Pancreas (tissue), 10 donors: ENCODE measurements at regions not wholly inside any gene's neighbourhood (a gene's known extent, or its start where the extent isn't known, plus 50 kb on each side); places are given as distances from the start of the nearest gene placed in this dataset.

ENCODE experiments used
- ATAC-seq, 4 donors: fragments of 200-7000 bp; cut with Tn5 transposase; one replicate each; pipeline versions ENCODE4 v1.8.0 to v1.9.1; 2020; ENCODE audit warnings: mild to moderate bottlenecking in 4 of 4, moderate library complexity in 4 of 4
- DNase-seq, 6 donors: peaks; one replicate each; pipeline ENCODE4 v3.0.0-alpha.2; 2020
- FAIRE-seq: peaks from 2 replicates; lab custom pipeline; 2012; peaks lifted over from hg19 to GRCh38; lab: Jason Lieb, UNC
- H3K27ac ChIP-seq, 4 donors: fragments of 200-600 bp; sonication (generic); 1 replicate in 3 of 4; 2 replicates in 1 of 4; pipeline versions ENCODE4 v1.5.0 to v1.8.0; 2020
- H3K27me3 ChIP-seq, 4 donors: fragments of 200-600 bp; one replicate each; pipeline ENCODE4 v1.8.0; 2021
- H3K36me3 ChIP-seq, 3 donors: fragments of 200-600 bp; sonication (generic) in 1 of 3; one replicate each; pipeline versions ENCODE4 v1.5.0 to v1.8.0; 2020 to 2021
- H3K4me1 ChIP-seq, 3 donors: fragments of 200-600 bp; one replicate each; pipeline ENCODE4 v1.8.0; 2021
- H3K4me3 ChIP-seq, 4 donors: fragments of 200-600 bp; sonication (generic) in 2 of 4; one replicate each; pipeline versions ENCODE4 v1.5.0 to v1.8.0; 2020 to 2021
- H3K9me3 ChIP-seq, 4 donors: fragments of 200-600 bp; one replicate each; pipeline ENCODE4 v1.8.0; 2021
- whole genome bisulfite sequencing, 2 donors: extraction: QIAGEN DNeasy Blood & Tissue Kit; methylation state at CpG; one replicate each; pipeline ENCODE4 v1.1.7; 2013; 5-methylcytosine and 5-hydroxymethylcytosine counted together
- intact Hi-C, 3 donors: fragments of 100-400 bp; cut with DNase I; formaldehyde crosslinking; loops; one replicate each; pipeline versions ENCODE4 v1.11.1 to v1.14.2; 2022
- TF ChIP-seq, protein P1 (sequence below), 4 donors: fragments of 200-600 bp; sonication (generic) in 3 of 4; IDR thresholded peaks; one replicate each; pipeline versions ENCODE4 v1.5.0 to v1.8.0; 2021; ENCODE audit warnings: antibody characterized with exemption in 4 of 4
- donor health status: healthy with polysubstance abuse.
- donor health status: DM: no; HTN: no; CAD: no; lungs with moderate emphysema.
- donor health status: DM: no; HTN: no; CAD: no.
- donor health status: control.
- donor health status: control.
- donor health status: Bipolar disorder and iron deficiency.
- donor health status: DM: yes; HTN: yes; CAD: no.
- donor health status: DM: no; HTN: no; CAD: no.
- donor health status: DM: no; HTN: no; CAD: no.
- donor health status: DM: yes; HTN: yes; CAD: no.

GRCh38 chr5:161042443-161042842 lies 190.4 kb upstream of the ATP10B start:
- Histone ChIP-seq H3K4me1 (no peaks in the 10 kb centered on the region), H3K27me3 (no peaks in the 10 kb centered on the region), H3K4me3 (no peak overlapping the region), H3K9me3 (no peaks in the 10 kb centered on the region), H3K27ac (no peak overlapping the region), H3K36me3 (no peaks in the 10 kb centered on the region)
- FAIRE-seq = no peak
- DNase-seq = no peak
- TF ChIP-seq, protein P1, sequence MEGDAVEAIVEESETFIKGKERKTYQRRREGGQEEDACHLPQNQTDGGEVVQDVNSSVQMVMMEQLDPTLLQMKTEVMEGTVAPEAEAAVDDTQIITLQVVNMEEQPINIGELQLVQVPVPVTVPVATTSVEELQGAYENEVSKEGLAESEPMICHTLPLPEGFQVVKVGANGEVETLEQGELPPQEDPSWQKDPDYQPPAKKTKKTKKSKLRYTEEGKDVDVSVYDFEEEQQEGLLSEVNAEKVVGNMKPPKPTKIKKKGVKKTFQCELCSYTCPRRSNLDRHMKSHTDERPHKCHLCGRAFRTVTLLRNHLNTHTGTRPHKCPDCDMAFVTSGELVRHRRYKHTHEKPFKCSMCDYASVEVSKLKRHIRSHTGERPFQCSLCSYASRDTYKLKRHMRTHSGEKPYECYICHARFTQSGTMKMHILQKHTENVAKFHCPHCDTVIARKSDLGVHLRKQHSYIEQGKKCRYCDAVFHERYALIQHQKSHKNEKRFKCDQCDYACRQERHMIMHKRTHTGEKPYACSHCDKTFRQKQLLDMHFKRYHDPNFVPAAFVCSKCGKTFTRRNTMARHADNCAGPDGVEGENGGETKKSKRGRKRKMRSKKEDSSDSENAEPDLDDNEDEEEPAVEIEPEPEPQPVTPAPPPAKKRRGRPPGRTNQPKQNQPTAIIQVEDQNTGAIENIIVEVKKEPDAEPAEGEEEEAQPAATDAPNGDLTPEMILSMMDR (IDR thresholded peaks at IDR 0.05) = no peak
- 51 to 59% methylated on average over 1 of the region's 1 CpG for WGBS, 2 donors
- intact Hi-C loops = no loop called here
- ATAC-seq = no peak

- no peaks in the 10 kb centered on the region for H3K9me3 ChIP-seq
- no peak for DNase-seq
- TF ChIP-seq, protein P1 (IDR thresholded peaks at IDR 0.05) = no peak
- no peak overlapping the region for H3K27ac ChIP-seq
- no peak for FAIRE-seq
- no peaks in the 10 kb centered on the region for H3K36me3 ChIP-seq
- H3K4me1 ChIP-seq = no peaks in the 10 kb centered on the region
- no peak overlapping the region for H3K4me3 ChIP-seq
- intact Hi-C loops = no loop called here
- H3K27me3 ChIP-seq = no peaks in the 10 kb centered on the region
- no peak for ATAC-seq
- WGBS, 2 donors = 72 to 77% methylated on average over 1 of the region's 1 CpG
Measured at GRCh38 chr5:161040818-161041217, 188.8 kb upstream of the ATP10B start.

DNA sequence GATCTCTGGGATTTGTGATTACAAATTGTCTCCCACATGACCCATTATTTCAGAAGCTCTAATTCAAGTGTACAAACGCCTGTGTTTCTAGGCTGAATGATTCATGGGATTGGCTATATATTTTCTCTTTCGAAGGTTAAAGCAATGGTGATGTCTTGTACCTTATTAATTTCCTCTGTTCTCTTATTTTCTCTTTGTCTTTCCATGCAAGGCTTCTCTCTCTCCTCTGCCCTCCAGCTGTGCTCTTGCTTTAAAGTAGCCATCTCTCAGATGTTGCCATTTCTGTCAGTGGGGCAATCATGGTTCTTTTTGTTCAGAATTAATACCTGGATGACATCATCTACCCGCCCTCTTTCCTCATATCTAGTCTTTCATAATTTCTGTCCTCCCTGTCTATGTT lies 184.3 kb upstream of the ATP10B start:
- intact Hi-C loops = no loop called here
- ATAC-seq (no peak), FAIRE-seq (no peak), DNase-seq (no peak)
- Histone ChIP-seq H3K9me3 (no peaks in the 10 kb centered on the region), H3K27me3 (no peaks in the 10 kb centered on the region), H3K4me1 (no peaks in the 10 kb centered on the region), H3K36me3 (no peaks in the 10 kb centered on the region), H3K4me3 (no peak overlapping the region), H3K27ac (no peak overlapping the region)
- TF ChIP-seq, protein P1 (IDR thresholded peaks at IDR 0.05) = no peak
- WGBS, 2 donors = 73 to 80% methylated on average over 3 of the region's 3 CpGs

DNA sequence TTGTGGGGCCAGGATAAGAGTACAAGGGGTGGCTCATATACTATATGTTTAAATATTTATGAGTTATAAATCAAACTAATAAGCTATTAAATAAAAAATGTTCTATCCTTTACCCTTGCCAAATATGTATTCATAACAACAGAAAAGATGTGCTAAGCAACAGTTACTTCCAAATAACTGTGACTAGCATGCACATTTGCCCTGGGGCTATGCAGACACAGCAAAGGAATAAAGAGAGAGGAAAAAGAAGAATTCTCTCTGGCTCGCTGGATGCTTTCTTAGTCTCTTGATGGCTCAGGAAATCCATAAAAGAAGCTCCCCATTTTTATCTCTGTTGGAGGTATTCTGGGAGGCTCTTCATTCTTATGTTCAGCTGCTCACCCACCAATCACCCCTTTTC lies 182.4 kb upstream of the ATP10B start:
- whole genome bisulfite sequencing, 2 donors = 72 to 81% methylated on average over 1 of the region's 1 CpG
- no peak for DNase-seq
- no peak for FAIRE-seq
- no peak overlapping the region for H3K27ac ChIP-seq
- no peaks in the 10 kb centered on the region for H3K27me3 ChIP-seq
- H3K4me3 ChIP-seq = no peak overlapping the region
- H3K9me3 ChIP-seq = no peaks in the 10 kb centered on the region
- no peaks in the 10 kb centered on the region for H3K36me3 ChIP-seq
- intact Hi-C loops = no loop called here
- TF ChIP-seq, protein P1 (IDR thresholded peaks at IDR 0.05) = no peak
- no peak for ATAC-seq
- H3K4me1 ChIP-seq = no peaks in the 10 kb centered on the region

DNA sequence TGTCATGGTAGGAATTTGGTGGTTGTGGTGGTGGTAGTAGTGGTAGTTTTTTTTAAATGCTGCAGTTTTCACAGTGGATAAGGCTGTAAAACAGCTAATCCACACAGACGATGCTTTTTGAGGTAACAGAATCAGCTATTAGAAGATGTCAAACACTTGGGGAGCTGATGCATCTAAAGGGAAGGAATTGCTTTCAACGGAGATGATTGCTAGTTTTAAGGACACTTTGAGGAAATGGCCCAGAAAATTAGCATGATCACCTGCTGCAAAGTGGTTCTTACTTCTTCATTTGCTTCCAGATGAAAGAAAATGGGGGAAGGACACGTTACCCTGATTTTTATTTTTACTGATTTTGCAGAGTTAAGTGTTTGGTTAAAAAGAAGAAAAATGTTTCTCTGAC lies 178.2 kb upstream of the ATP10B start:
- TF ChIP-seq, protein P1 (IDR thresholded peaks at IDR 0.05) = no peak
- no peak overlapping the region for H3K4me3 ChIP-seq
- no peaks in the 10 kb centered on the region for H3K36me3 ChIP-seq
- ATAC-seq = no peak
- intact Hi-C loops = no loop called here
- no peak for DNase-seq
- no peaks in the 10 kb centered on the region for H3K4me1 ChIP-seq
- 41 to 53% methylated on average over 3 of the region's 3 CpGs for WGBS, 2 donors
- no peak overlapping the region for H3K27ac ChIP-seq
- H3K27me3 ChIP-seq = no peaks in the 10 kb centered on the region
- no peaks in the 10 kb centered on the region for H3K9me3 ChIP-seq
- FAIRE-seq = no peak
